Upper lobe of left lung (tissue), 6 donors: ENCODE measurements at regions not wholly inside any gene's neighbourhood (a gene's known extent, or its start where the extent isn't known, plus 50 kb on each side); places are given as distances from the start of the nearest gene placed in this dataset.
A peak's percentile ranks its signal among the peaks of the same experiment; 100 is the strongest.

Source experiments
- ATAC-seq, 2 donors: fragments of 200-7000 bp; cut with Tn5 transposase; one replicate each; pipeline ENCODE4 v1.9.1; 2022; ENCODE audit warnings: mild to moderate bottlenecking in 2 of 2, moderate library complexity in 2 of 2; ENCODE audit not compliant: low FRiP score in 2 of 2
- DNase-seq, 2 donors: peaks; one replicate each; pipeline ENCODE4 v3.0.0-alpha.2; 2019 to 2020
- H3K27ac ChIP-seq, 4 donors: fragments of 200-600 bp; sonication (generic); one replicate each; pipeline ENCODE4 v1.5.1; 2016 to 2019
- H3K27me3 ChIP-seq, 4 donors: fragments of 200-600 bp; sonication (generic); one replicate each; pipeline ENCODE4 v1.5.1; 2017 to 2019
- H3K36me3 ChIP-seq, 4 donors: fragments of 200-600 bp; sonication (generic); one replicate each; pipeline ENCODE4 v1.5.1; 2016 to 2019
- H3K4me1 ChIP-seq, 4 donors: fragments of 200-600 bp; sonication (generic); one replicate each; pipeline ENCODE4 v1.5.1; 2018 to 2019
- H3K4me3 ChIP-seq, 4 donors: fragments of 200-600 bp; sonication (generic); one replicate each; pipeline ENCODE4 v1.5.1; 2017 to 2019; ENCODE audit warnings: mild to moderate bottlenecking in 2 of 4, moderate library complexity in 1 of 4
- H3K9me3 ChIP-seq, 4 donors: fragments of 200-600 bp; sonication (generic); one replicate each; pipeline ENCODE4 v1.5.1; 2018 to 2019
- EP300 ChIP-seq, 4 donors: sonication (generic); formaldehyde crosslinking; IDR thresholded peaks; one replicate each; pipeline ENCODE4 v1.5.1; 2017; ENCODE audit warnings: antibody characterized with exemption in 4 of 4, control low read depth in 2 of 4
- POLR2A ChIP-seq, 4 donors: fragments of 450-650 bp; IDR thresholded peaks; one replicate each; pipeline ENCODE4 v1.5.1; 2016 to 2017; ENCODE audit warnings: antibody characterized with exemption in 4 of 4, mild to moderate bottlenecking in 2 of 4
- POLR2AphosphoS5 ChIP-seq, 2 donors: sonication (generic); formaldehyde crosslinking; IDR thresholded peaks; one replicate each; pipeline ENCODE4 v1.5.1; 2017; ENCODE audit warnings: antibody characterized with exemption in 2 of 2
- WGBS, 2 donors: methylation state at CpG; one replicate each; pipeline ENCODE4 v1.1.5; 2017 to 2018; 5-methylcytosine and 5-hydroxymethylcytosine counted together
- TF ChIP-seq, protein P1 (sequence below), 6 experiments: fragments of 450-650 bp in 4 of 6; fragments of 200-600 bp in 2 of 6; sonication (generic) in 2 of 6; IDR thresholded peaks; one replicate each; pipeline ENCODE4 v1.5.1; 2016 to 2019; ENCODE audit warnings: antibody characterized with exemption in 6 of 6
- donor health status: DM: no; HTN: no; CAD: no; lungs with moderate emphysema.
- donor health status: DM: no; HTN: yes; CAD: no; lungs with severe emphysema.

DNA sequence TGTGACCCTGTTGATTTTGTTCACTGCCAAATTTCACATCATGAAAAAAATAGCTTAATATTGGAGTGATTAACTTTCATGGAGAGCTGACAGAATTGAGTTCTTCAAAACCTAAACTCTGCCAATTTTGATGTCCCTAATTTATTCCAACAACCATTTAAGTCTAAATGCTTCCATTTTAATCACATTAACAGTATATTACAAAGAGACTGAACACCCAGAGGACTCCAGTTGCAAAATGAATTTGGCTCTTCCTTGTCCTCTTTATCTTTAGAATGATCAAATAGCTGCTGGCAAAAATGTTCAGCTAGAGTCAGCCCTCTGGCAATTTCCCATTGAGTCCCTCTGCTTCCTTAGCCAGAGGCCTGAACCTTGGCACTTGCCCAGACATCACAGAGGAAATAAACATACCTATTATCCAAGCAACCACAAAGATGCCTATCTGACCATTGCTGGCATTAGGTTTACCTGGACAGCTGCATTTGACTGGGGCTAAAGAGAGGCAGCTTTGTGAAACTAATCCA is 299.0 kb upstream of the STXBP5 start:
- H3K9me3 ChIP-seq = no peaks in the 10 kb centered on the region
- peak in 1 of 2 donors; percentile 66 for ATAC-seq
- H3K27ac ChIP-seq = no peak overlapping the region
- no peak overlapping the region for H3K4me3 ChIP-seq
- no peak for DNase-seq
- no peaks in the 10 kb centered on the region for H3K4me1 ChIP-seq
- H3K36me3 ChIP-seq = no peaks in the 10 kb centered on the region
- no peak for TF ChIP-seq POLR2A (IDR thresholded peaks at IDR 0.05)
- TF ChIP-seq, protein P1, sequence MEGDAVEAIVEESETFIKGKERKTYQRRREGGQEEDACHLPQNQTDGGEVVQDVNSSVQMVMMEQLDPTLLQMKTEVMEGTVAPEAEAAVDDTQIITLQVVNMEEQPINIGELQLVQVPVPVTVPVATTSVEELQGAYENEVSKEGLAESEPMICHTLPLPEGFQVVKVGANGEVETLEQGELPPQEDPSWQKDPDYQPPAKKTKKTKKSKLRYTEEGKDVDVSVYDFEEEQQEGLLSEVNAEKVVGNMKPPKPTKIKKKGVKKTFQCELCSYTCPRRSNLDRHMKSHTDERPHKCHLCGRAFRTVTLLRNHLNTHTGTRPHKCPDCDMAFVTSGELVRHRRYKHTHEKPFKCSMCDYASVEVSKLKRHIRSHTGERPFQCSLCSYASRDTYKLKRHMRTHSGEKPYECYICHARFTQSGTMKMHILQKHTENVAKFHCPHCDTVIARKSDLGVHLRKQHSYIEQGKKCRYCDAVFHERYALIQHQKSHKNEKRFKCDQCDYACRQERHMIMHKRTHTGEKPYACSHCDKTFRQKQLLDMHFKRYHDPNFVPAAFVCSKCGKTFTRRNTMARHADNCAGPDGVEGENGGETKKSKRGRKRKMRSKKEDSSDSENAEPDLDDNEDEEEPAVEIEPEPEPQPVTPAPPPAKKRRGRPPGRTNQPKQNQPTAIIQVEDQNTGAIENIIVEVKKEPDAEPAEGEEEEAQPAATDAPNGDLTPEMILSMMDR (IDR thresholded peaks at IDR 0.05) = no peak
- TF ChIP-seq POLR2AphosphoS5 (IDR thresholded peaks at IDR 0.05) = no peak
- H3K27me3 ChIP-seq = no peaks in the 10 kb centered on the region

DNA sequence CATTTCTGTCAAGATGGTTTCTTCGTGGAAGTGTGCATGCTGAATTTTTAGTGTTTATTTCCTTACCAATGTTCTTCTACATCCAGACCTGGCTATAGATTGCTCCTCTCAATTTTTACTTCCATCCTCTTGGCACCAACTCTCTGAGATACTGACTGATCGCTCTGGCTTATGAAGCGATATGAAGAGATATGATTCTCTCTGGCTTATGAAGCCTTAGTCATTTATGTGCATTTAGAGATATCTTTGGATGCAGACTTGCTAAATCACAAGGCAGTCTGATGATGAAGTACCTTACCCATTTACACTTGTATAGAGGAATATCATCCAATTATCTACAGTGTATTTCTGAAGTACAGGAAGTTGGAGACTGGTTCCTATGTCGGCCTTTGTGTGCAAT is 295.4 kb upstream of the STXBP5 start:
- TF ChIP-seq, protein P1 (IDR thresholded peaks at IDR 0.05) = no peak
- TF ChIP-seq EP300 (IDR thresholded peaks at IDR 0.05) (no peak), POLR2A (IDR thresholded peaks at IDR 0.05) (no peak), POLR2AphosphoS5 (IDR thresholded peaks at IDR 0.05) (no peak)
- 87% methylated on average over 4 of the region's 4 CpGs for WGBS, 2 donors
- Histone ChIP-seq H3K36me3 (no peaks in the 10 kb centered on the region), H3K27me3 (no peaks in the 10 kb centered on the region), H3K4me3 (no peak overlapping the region), H3K27ac (no peak overlapping the region), H3K9me3 (no peaks in the 10 kb centered on the region), H3K4me1 (peaks cover 0 to 8% (median 5%) of the 10 kb centered on the region in 4 donors)
- ATAC-seq (no peak), DNase-seq (no peak)

DNA sequence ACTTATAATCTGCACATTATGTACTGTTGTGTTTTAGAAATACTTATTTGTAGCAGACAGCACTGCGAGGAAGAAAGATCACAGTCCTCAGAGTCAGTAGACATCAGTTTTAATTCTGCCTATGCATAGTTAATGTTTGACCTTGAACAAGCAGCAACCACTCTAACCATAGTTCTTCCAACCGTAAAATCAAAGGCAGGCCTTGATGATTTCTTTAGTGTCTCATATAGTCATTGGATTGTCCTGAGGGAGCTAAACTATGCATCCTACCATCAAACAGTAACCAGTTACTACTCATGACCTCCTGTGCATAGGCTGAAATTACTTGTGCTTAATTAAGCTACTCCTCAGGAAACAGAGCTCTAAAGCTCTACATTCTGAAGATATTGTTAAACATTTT is 294.8 kb upstream of the STXBP5 start:
- DNase-seq = no peak
- TF ChIP-seq POLR2AphosphoS5 (IDR thresholded peaks at IDR 0.05) (no peak), POLR2A (IDR thresholded peaks at IDR 0.05) (no peak), EP300 (IDR thresholded peaks at IDR 0.05) (no peak)
- TF ChIP-seq, protein P1 (IDR thresholded peaks at IDR 0.05) = no peak
- Histone ChIP-seq H3K27me3 (no peaks in the 10 kb centered on the region), H3K4me1 (peaks cover 0 to 14% (median 7%) of the 10 kb centered on the region in 4 donors), H3K4me3 (no peak overlapping the region), H3K36me3 (no peaks in the 10 kb centered on the region), H3K27ac (no peak overlapping the region), H3K9me3 (no peaks in the 10 kb centered on the region)
- ATAC-seq = no peak
- whole genome bisulfite sequencing, 2 donors = 83 to 86% methylated on average over 2 of the region's 2 CpGs

DNA sequence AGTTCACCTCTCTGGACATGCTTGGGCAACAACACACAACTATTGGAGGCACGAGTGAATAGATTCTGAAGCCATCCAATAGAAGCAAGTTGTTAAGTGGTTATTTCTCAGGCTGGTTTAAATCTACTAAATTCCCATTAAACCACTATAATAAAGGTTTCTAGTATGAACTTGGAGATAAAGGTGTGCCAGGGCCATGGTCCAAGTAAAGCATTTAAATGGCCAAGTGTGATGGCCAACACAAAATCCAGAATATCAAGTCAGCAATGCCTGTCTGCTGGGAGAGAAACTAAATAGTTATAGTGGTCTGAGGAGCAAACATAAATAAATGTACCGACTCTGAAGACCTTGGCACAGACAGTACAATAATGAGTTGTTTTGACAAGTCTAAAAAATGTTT is 294.3 kb upstream of the STXBP5 start:
- Histone ChIP-seq H3K27ac (no peak overlapping the region), H3K4me3 (no peak overlapping the region), H3K9me3 (no peaks in the 10 kb centered on the region), H3K36me3 (no peaks in the 10 kb centered on the region), H3K4me1 (peaks cover 3 to 17% (median 8%) of the 10 kb centered on the region in 4 donors), H3K27me3 (no peaks in the 10 kb centered on the region)
- WGBS, 2 donors = 53 to 66% methylated on average over 2 of the region's 2 CpGs
- TF ChIP-seq, protein P1 (IDR thresholded peaks at IDR 0.05) = no peak
- TF ChIP-seq POLR2A (IDR thresholded peaks at IDR 0.05) (no peak), EP300 (IDR thresholded peaks at IDR 0.05) (no peak), POLR2AphosphoS5 (IDR thresholded peaks at IDR 0.05) (no peak)
- ATAC-seq = no peak
- DNase-seq = no peak

DNA sequence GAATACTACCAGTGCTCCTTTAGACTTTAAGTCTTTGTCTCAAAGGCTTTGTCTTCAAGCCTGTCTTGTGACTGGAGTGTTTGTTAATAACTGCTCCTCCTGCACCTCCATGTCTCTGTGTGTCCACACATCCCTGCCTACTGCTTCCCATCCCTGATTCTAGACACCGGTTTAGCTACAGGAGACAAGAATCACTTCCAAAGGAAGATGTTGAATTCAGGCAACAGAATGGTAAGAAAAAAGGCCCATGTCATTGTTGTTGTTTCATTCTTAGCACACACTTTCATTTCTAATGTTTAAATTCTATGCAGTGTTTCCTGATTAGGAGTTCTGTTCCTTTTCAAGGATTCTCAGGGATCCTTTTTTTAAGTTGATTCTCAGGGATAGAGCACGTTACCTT is 293.6 kb upstream of the STXBP5 start:
- DNase-seq = no peak

More for the DNA sequence above, 293.6 kb upstream of the STXBP5 start:
- Histone ChIP-seq H3K27ac (no peak overlapping the region), H3K4me3 (no peak overlapping the region), H3K4me1 (peaks cover 3 to 17% (median 8%) of the 10 kb centered on the region in 4 donors), H3K9me3 (no peaks in the 10 kb centered on the region), H3K36me3 (no peaks in the 10 kb centered on the region), H3K27me3 (no peaks in the 10 kb centered on the region)
- no peak for ATAC-seq
- TF ChIP-seq EP300 (IDR thresholded peaks at IDR 0.05) (no peak), POLR2A (IDR thresholded peaks at IDR 0.05) (no peak), POLR2AphosphoS5 (IDR thresholded peaks at IDR 0.05) (no peak)
- TF ChIP-seq, protein P1 (IDR thresholded peaks at IDR 0.05) = no peak
- WGBS, 2 donors = 93 to 98% methylated on average over 2 of the region's 2 CpGs
